Panc1 (cell line): ENCODE measurements at regions not wholly inside any gene's neighbourhood (a gene's known extent, or its start where the extent isn't known, plus 50 kb on each side); places are given as distances from the start of the nearest gene placed in this dataset.

Source experiments
- ATAC-seq: fragments of 200-7000 bp; cut with Tn5 transposase; 2 replicates; pipeline ENCODE4 v1.9.1; 2020; ENCODE audit warnings: mild to moderate bottlenecking, moderate library complexity
- BruUV-seq: library from RNA; stranded (reverse); fragments of 400-500 nt; replicated peaks from 2 replicates; lab custom pipeline; 2021; lab: Mats Ljungman, UMichigan
- CTCF ChIA-PET: fragments of 300-600 bp; sonication (Branson Sonifier 250); formaldehyde crosslinking; loops from one replicate; lab custom pipeline; 2022; ENCODE audit warnings: antibody characterized with exemption; lab: Charles Lee
- POLR2A ChIA-PET: fragments of 300-600 bp; sonication (Branson Sonifier 250); formaldehyde crosslinking; loops from one replicate; lab custom pipeline; 2022; ENCODE audit warnings: antibody characterized with exemption; lab: Charles Lee
- DNase-seq: peaks from one replicate; pipeline ENCODE4 v3.0.0-alpha.2; 2010; ENCODE audit warnings: low read depth, low spot score
- H3K27ac ChIP-seq: 2 replicates; pipeline ENCODE4 v1.5.1; 2011; ENCODE audit warnings: mild to moderate bottlenecking, low read length, inconsistent platforms
- H3K27me3 ChIP-seq: fragments of 200-500 bp; sonication (Bioruptor generic); 2 replicates; pipeline ENCODE4 v1.6.0; 2014; ENCODE audit warnings: low read length, inconsistent platforms; ENCODE audit not compliant: control insufficient read depth, insufficient read depth
- H3K36me3 ChIP-seq: fragments of 200-500 bp; sonication (Bioruptor generic); 2 replicates; pipeline ENCODE4 v1.5.1; 2014; ENCODE audit warnings: inconsistent platforms, mild to moderate bottlenecking, low read length, moderate library complexity; ENCODE audit not compliant: control insufficient read depth, insufficient read depth
- H3K4me1 ChIP-seq: 2 replicates; pipeline ENCODE4 v1.5.1; 2011; ENCODE audit warnings: inconsistent platforms, mild to moderate bottlenecking, low read length, moderate library complexity; ENCODE audit not compliant: control insufficient read depth, insufficient read depth
- H3K4me3 ChIP-seq, 2 experiments: 2 replicates each; pipeline ENCODE4 v1.5.1; 2011 to 2012; ENCODE audit warnings: low read depth in 2 of 2, low read length in 2 of 2, mild to moderate bottlenecking in 2 of 2, inconsistent platforms in 1 of 2, moderate library complexity in 1 of 2
- H3K9me3 ChIP-seq: fragments of 200-500 bp; sonication (Bioruptor generic); 2 replicates; pipeline ENCODE4 v1.5.1; 2014; ENCODE audit warnings: low read depth, mild to moderate bottlenecking, inconsistent platforms, low read length, moderate library complexity; ENCODE audit not compliant: control insufficient read depth, insufficient read depth
- POLR2AphosphoS5 ChIP-seq: IDR thresholded peaks from 2 replicates; pipeline ENCODE4 v1.6.1; 2012; ENCODE audit warnings: mild to moderate bottlenecking, low read depth, low read length, moderate library complexity
- SIN3A ChIP-seq: IDR thresholded peaks from 2 replicates; pipeline ENCODE4 v1.6.1; 2012; ENCODE audit warnings: low read depth, mild to moderate bottlenecking, low read length, moderate library complexity, borderline replicate concordance; ENCODE audit not compliant: insufficient read depth
- TCF7L2 ChIP-seq: IDR thresholded peaks from 2 replicates; pipeline ENCODE4 v1.6.1; 2011; ENCODE audit warnings: mild to moderate bottlenecking, low read depth, low read length, inconsistent platforms
- in situ Hi-C: cut with HindIII; loops from 2 replicates; pipeline ENCODE4 v1.10.0; 2016; ENCODE audit warnings: low sequenced_read_pairs, low pct_unique_long_range_greater_than_20kb
- intact Hi-C: fragments of 100-400 bp; cut with micrococcal nuclease; formaldehyde crosslinking; loops from one replicate; pipeline ENCODE4 v1.10.0; 2022; ENCODE audit not compliant: unreplicated experiment
- TF ChIP-seq, protein P1 (sequence below), 2 experiments: IDR thresholded peaks; 2 replicates each; pipeline ENCODE4 v1.6.1; 2011 to 2012; ENCODE audit warnings: low read depth in 2 of 2, control low read depth in 1 of 2, low read length in 1 of 2, mild to moderate bottlenecking in 1 of 2, moderate library complexity in 1 of 2; ENCODE audit not compliant: insufficient read depth in 1 of 2
- TF ChIP-seq, protein P2 (sequence below): fragments of 450-650 bp; IDR thresholded peaks from 2 replicates; pipeline ENCODE4 v1.5.1; 2017; ENCODE audit warnings: mild to moderate bottlenecking

DNA sequence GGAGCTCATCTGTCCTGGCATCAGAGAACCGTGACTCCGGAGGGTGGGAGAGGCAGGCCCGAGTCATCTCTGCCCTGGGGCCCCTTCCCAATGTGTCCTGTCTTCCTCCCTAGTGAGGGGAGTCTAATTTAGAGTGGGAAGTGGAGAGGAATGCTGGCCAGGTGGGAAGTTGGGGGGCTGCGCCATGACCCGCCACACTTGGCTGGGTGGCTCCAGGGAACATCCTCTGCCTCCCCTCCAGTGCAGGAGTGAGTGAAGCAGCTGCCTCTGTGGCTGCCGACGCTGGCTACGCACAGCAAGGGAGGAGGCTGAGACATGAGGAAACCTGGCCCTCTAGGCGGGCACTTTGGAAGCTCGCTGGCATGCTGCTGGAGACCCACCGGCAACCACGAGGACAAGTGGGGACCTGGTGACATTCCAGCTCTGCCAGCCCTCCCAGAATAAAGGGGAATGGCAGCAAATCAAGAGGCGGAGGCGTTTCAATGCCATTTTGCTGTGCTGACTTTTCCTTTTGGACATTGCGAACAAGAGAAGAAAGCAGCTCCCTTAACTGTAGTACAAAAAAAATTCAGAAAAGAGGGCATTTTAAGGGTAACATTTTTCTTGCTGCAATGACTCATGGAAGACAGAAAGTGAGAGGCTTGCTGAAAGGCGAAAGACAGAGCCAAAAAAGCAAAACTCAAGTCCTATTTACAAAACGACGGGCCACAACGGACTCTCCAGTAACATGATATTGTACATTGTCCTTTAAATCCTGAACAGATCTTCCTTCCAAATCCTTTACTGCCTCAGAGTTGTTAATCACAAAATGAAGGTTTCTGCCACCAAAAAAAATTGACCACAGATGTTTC lies 121.2 kb upstream of the PITRM1 start:
- Histone ChIP-seq H3K27ac (no peak overlapping the region), H3K4me3 (no peak overlapping the region), H3K9me3 (no peaks in the 10 kb centered on the region), H3K4me1 (no peaks in the 10 kb centered on the region), H3K27me3 (no peaks in the 10 kb centered on the region), H3K36me3 (no peaks in the 10 kb centered on the region)
- in situ Hi-C loops (no loop called here), intact Hi-C loops (no loop called here)
- ATAC-seq (no peak), DNase-seq (no peak)
- TF ChIP-seq POLR2AphosphoS5 (no peak), SIN3A (no peak), TCF7L2 (no peak)
- TF ChIP-seq, protein P1, sequence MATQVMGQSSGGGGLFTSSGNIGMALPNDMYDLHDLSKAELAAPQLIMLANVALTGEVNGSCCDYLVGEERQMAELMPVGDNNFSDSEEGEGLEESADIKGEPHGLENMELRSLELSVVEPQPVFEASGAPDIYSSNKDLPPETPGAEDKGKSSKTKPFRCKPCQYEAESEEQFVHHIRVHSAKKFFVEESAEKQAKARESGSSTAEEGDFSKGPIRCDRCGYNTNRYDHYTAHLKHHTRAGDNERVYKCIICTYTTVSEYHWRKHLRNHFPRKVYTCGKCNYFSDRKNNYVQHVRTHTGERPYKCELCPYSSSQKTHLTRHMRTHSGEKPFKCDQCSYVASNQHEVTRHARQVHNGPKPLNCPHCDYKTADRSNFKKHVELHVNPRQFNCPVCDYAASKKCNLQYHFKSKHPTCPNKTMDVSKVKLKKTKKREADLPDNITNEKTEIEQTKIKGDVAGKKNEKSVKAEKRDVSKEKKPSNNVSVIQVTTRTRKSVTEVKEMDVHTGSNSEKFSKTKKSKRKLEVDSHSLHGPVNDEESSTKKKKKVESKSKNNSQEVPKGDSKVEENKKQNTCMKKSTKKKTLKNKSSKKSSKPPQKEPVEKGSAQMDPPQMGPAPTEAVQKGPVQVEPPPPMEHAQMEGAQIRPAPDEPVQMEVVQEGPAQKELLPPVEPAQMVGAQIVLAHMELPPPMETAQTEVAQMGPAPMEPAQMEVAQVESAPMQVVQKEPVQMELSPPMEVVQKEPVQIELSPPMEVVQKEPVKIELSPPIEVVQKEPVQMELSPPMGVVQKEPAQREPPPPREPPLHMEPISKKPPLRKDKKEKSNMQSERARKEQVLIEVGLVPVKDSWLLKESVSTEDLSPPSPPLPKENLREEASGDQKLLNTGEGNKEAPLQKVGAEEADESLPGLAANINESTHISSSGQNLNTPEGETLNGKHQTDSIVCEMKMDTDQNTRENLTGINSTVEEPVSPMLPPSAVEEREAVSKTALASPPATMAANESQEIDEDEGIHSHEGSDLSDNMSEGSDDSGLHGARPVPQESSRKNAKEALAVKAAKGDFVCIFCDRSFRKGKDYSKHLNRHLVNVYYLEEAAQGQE (IDR thresholded peaks at IDR 0.05; ENCODE audit: insufficient read depth in 1 of 2, low read depth in 2 of 2, low read length in 1 of 2), result no peak
- TF ChIP-seq, protein P2, sequence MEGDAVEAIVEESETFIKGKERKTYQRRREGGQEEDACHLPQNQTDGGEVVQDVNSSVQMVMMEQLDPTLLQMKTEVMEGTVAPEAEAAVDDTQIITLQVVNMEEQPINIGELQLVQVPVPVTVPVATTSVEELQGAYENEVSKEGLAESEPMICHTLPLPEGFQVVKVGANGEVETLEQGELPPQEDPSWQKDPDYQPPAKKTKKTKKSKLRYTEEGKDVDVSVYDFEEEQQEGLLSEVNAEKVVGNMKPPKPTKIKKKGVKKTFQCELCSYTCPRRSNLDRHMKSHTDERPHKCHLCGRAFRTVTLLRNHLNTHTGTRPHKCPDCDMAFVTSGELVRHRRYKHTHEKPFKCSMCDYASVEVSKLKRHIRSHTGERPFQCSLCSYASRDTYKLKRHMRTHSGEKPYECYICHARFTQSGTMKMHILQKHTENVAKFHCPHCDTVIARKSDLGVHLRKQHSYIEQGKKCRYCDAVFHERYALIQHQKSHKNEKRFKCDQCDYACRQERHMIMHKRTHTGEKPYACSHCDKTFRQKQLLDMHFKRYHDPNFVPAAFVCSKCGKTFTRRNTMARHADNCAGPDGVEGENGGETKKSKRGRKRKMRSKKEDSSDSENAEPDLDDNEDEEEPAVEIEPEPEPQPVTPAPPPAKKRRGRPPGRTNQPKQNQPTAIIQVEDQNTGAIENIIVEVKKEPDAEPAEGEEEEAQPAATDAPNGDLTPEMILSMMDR, result no peak
- POLR2A ChIA-PET, result no interaction called here
- CTCF ChIA-PET, result no interaction called here
- no TSS peak for BruUV-seq

DNA sequence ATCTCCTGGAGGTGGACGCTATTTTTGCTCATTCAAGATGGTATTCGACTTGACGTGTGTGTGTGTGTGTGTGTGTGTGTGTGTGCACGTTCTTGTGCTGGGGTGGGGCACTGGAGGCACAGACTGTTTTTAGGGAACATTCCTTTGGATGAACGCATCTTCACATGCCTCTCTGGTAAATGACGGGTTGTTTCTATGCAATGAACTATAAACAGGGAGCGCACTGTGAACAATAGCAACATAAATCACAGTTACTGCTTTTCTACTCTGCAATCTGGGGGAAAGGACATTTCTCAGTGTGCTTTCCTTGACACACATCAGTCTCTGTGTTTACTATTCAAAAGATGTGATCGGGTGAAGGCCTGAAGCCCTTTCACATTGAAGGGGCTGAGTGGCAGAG lies 120.1 kb upstream of the PITRM1 start:
- CTCF ChIA-PET, result no interaction called here
- POLR2A ChIA-PET, result interaction anchor here (0.7 kb wide), 1 partner anchor 283 kb away, joined by 3 read pairs; no protein-coding TSS in a partner anchor
- no peak overlapping the region for H3K27ac ChIP-seq

More for the DNA sequence above, 120.1 kb upstream of the PITRM1 start:
- TF ChIP-seq POLR2AphosphoS5, result no peak
- TF ChIP-seq, protein P2, result no peak
- TF ChIP-seq, protein P1 (IDR thresholded peaks at IDR 0.05; ENCODE audit: insufficient read depth in 1 of 2, low read depth in 2 of 2, low read length in 1 of 2), result no peak
- no peak for TF ChIP-seq SIN3A
- no peak for ATAC-seq
- intact Hi-C loops (no loop called here), in situ Hi-C loops (no loop called here)
- DNase-seq, result no peak
- H3K9me3 ChIP-seq, result no peaks in the 10 kb centered on the region
- no peaks in the 10 kb centered on the region for H3K4me1 ChIP-seq
- no peak overlapping the region for H3K4me3 ChIP-seq
- no peaks in the 10 kb centered on the region for H3K27me3 ChIP-seq
- H3K36me3 ChIP-seq, result no peaks in the 10 kb centered on the region
- no TSS peak for BruUV-seq
